ENCODE measurements at regions not wholly inside any gene's neighbourhood (a gene's known extent, or its start where the extent isn't known, plus 50 kb on each side); places are given as distances from the start of the nearest gene placed in this dataset.

DNA sequence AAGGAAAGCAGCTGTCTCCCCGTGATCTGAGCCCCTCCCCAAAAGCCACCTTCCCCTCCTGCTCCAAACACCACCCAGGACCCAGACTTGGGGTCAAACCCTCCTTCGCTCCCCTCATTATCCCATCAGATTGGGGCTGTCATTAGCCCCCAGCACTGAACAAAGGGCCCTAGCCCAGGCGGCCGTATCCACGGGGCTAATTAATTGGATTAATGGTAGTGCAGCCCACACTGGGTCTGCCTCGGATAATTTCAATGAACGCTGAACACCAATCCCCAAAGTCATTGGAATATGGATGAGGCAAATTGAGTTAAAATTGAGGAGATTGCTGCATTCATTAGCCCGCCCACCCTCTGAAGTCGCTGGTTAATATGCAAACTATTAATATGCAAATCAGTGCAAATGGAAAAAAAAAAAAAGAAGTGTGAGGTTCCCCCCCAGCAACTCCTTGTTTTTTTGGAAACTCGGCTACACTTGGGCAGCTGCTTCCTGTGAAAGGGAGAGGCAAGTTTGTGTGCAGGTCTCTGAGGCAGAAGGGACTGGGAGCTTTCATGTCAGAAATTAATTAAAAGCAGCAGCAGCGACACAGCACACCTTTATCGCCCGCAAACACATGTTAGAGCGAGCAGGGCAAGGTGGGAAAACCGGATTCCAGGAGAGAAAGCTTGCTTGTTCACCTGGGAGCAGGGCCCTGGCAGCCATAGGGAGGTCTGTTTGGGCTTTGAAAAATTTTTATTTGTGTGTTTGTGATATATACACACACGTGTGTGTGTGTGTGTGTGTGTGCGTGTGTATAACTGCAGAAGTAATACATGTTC lies 517.8 kb downstream of the MIAT start:
- FAIRE-seq (no peak), DNase-seq (ENCODE audit: low read depth in 1 of 2, low spot score in 2 of 2) (no peak)
- ChIA-PET CTCF (ENCODE audit: partially characterized antibody) (interaction anchor here (0.6 to 0.9 kb wide), 2 partner anchors 13 to 45 kb away, joined by 3 to 6 read pairs; no protein-coding TSS in a partner anchor), POLR2A (ENCODE audit: partially characterized antibody) (interaction anchor here (1.1 kb wide), 1 partner anchor 23 kb away, joined by 3 read pairs; no protein-coding TSS in a partner anchor)
- Histone ChIP-seq H4K91ac (replicated peaks; ENCODE audit: insufficient read length, low read length) (peak overlapping the region; percentile 26), H2BK5ac (ENCODE audit: low read depth, low read length) (no peak overlapping the region; the same call in 1 of the 2 replicates), H3K79me1 (ENCODE audit: low read depth, low read length) (no peaks in the 10 kb centered on the region), H2BK120ac (replicated peaks; ENCODE audit: low read depth, low read length) (no peak overlapping the region), H3K27me3 (replicated peaks in 1 of 4; ENCODE audit: control insufficient read depth in 3 of 4, extremely low read depth in 1 of 4, insufficient read depth in 3 of 4, low read length in 3 of 4) (peaks cover 0 to 4% (median 0%) of the 10 kb centered on the region in 4 experiments; a peak in 2 of 7 replicates), H3K4me1 (replicated peaks in 1 of 4; ENCODE audit: control insufficient read depth in 3 of 4, insufficient read depth in 4 of 4, low read length in 3 of 4) (peaks cover 1 to 15% (median 6%) of the 10 kb centered on the region in 4 experiments; a peak in 5 of 7 replicates), H2AFZ (ENCODE audit: low read length) (peak overlapping the region; percentile 55; the same call in 1 of the 2 replicates), H3K23me2 (ENCODE audit: low read depth, low read length) (no peaks in the 10 kb centered on the region), H2BK20ac (ENCODE audit: low read length) (no peak overlapping the region), H3K18ac (ENCODE audit: extremely low read depth, low read length) (0 out of 2 replicates have a peak overlapping the region, but pooled peaks have one; percentile 40), H3K4me3 (ENCODE audit: extremely low read depth in 1 of 4, insufficient read depth in 2 of 4, low read depth in 3 of 4, low read length in 4 of 4) (no peak overlapping the region), H4K5ac (ENCODE audit: insufficient read length, low read depth, low read length) (no peak overlapping the region), H3K56ac (replicated peaks; ENCODE audit: insufficient read length, low read depth, low read length) (no peak overlapping the region), H4K8ac (ENCODE audit: extremely low read depth, insufficient read depth, low read length) (no peak overlapping the region), H3K9ac (replicated peaks in 1 of 4; ENCODE audit: extremely low read depth in 1 of 4, low read depth in 3 of 4, low read length in 3 of 4) (no peak overlapping the region), H3K27ac (ENCODE audit: low read depth, low read length) (no peak overlapping the region), H3K36me3 (ENCODE audit: control insufficient read depth in 2 of 4, insufficient read depth in 4 of 4, low read length in 3 of 4) (no peaks in the 10 kb centered on the region), H3K4me2 (ENCODE audit: insufficient read depth in 1 of 2, low read depth in 2 of 2, low read length in 2 of 2) (peak overlapping the region; percentile 25 to 36; a peak in 3 of 4 replicates), H2AK5ac (ENCODE audit: low read depth, low read length) (no peak overlapping the region), H2BK15ac (ENCODE audit: low read length) (peak overlapping the region; percentile 55; the same call in 1 of the 2 replicates), H3K79me2 (ENCODE audit: control insufficient read depth in 1 of 2, insufficient read depth in 2 of 2, low read length in 2 of 2) (no peaks in the 10 kb centered on the region), H4K20me1 (replicated peaks in 1 of 2; ENCODE audit: control insufficient read depth in 1 of 2, insufficient read depth in 2 of 2, low read length in 2 of 2) (no peaks in the 10 kb centered on the region), H2BK12ac (ENCODE audit: low read depth, low read length) (peak overlapping the region; percentile 85), H3K9me3 (ENCODE audit: insufficient read depth in 2 of 2, low read depth in 1 of 2, low read length in 1 of 2) (no peaks in the 10 kb centered on the region), H3K4ac (replicated peaks; ENCODE audit: insufficient read length, low read depth, low read length) (no peak overlapping the region), H3K23ac (ENCODE audit: insufficient read length) (no peak overlapping the region), H3K14ac (ENCODE audit: insufficient read length) (no peak overlapping the region)
- 44% methylated on average over 17 of the region's 17 CpGs; no CpG with 5 or more reads in 1 of the 2 experiments for WGBS, 2 experiments (ENCODE audit: extremely low coverage in 1 of 2, insufficient coverage in 1 of 2, insufficient read length in 1 of 2, insufficient replicate concordance in 2 of 2, low coverage in 1 of 2, low lambda C conversion rate in 2 of 2, missing lambda C conversion rate in 1 of 2)
- peak; percentile 87 for TF ChIP-seq E2F6 (IDR thresholded peaks at IDR 0.05)
- no peak for TF ChIP-seq TAF1 (IDR thresholded peaks at IDR 0.05; ENCODE audit: low read depth, low read length)
- TF ChIP-seq POLR2A (IDR thresholded peaks at IDR 0.05; ENCODE audit: control extremely low read depth in 1 of 2, low read depth in 2 of 2, low read length in 2 of 2): no peak
- peak; percentile 74 for TF ChIP-seq MAX (IDR thresholded peaks at IDR 0.05)
- TF ChIP-seq TBP (IDR thresholded peaks at IDR 0.05; ENCODE audit: low read depth, low read length): no peak
- TF ChIP-seq CBX8 (IDR thresholded peaks at IDR 0.05; ENCODE audit: borderline replicate concordance, low read depth, low read length): no peak
- no peak for TF ChIP-seq MAFK (IDR thresholded peaks at IDR 0.05; ENCODE audit: low read depth, low read length)

Data from H1 (cell line).